ELF-1 (cell line): ENCODE measurements at regions not wholly inside any gene's neighbourhood (a gene's known extent, or its start where the extent isn't known, plus 50 kb on each side); places are given as distances from the start of the nearest gene placed in this dataset.
A peak's percentile ranks its signal among the peaks of the same experiment; 100 is the strongest.
"Not testable (repeated sequence)": the region's sequence is repeated elsewhere in the genome, so short reads cannot be mapped to it uniquely, and the experiment has no call there.

Experiments used
- DNase-seq: peaks from one replicate; pipeline ENCODE4 v3.0.0-alpha.2; 2016; ENCODE audit warnings: low read depth, low spot score

DNA sequence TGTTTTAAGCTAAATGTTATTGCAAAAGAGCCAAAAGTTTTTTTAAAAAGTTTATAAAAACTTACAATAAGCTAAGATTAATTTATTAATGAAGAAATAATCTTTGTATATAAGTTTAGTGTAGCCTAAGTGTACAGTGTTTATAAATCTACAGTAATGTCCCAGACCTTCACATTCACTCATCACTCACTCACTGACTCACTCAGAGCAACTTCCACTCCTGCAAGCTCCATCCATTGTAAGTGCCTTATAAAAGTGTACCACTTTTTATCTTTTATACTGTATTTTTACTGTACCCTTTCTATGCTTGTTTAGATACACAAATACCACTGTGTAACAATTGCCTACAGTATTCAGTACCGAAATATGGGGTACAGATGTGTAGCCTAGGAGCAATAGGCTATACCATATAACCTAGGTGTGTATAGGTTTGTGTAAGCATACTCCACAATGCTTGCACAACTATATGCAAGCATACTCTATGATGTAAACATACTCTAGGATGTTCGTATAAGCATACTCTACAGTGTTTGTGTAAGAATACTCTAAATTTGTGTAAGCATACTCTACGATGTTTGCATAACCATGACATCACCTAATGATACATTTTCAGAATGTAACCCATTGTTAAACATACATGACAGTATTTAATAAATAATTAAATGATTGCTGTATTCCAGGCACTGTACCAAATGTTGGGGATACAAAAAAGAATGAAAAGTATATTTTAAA, 953.0 kb downstream of the KCNA4 start:
- DNase-seq, result no peak

GRCh38 chr11:29061452-29061851, 953.3 kb downstream of the METTL15 start:
- no peak for DNase-seq

DNA sequence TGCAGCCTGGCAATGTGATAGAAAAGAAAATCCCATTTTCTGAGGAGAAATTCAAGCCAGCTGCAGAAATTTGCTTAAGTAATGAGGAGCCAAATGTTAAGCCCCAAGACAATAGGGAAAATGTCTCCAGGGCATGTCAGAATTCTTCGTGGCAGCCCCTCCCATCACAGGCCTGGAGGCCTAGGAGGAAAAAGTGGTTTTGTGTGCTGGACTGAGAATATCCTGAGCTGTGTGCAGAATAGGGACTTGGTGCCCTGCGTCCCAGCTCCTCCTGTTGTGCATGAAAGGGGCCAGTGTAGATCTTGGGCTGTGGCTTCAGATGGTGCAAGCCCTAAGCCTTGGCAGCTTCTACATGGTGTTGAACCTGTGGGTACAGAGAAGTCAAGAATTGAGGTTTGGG, 948.3 kb downstream of the METTL15 start:
- peak; percentile 0 for DNase-seq

- no peak for DNase-seq
Measured at GRCh38 chr11:29051935-29052334, 943.7 kb downstream of the METTL15 start.

GRCh38 chr11:29050962-29051361, 942.8 kb downstream of the METTL15 start:
- not testable (repeated sequence) for DNase-seq

DNA sequence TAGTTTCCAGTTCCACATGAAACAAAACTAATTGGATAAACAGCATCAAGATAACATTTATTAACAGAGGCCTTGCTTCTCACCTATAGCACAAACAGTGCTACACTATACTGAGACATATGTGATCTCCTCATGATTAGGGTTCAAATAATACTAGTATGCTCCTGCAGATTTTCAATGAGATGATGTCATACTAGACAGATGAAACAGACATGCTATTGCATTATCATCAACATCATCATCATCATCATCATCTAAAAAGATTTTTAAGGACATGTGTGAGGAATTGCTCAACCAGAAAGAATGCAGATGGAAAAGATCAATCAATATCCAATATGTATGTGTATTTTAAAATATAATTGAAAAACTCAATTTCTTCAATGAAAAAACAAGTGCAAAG, 932.3 kb downstream of the METTL15 start:
- no peak for DNase-seq

GRCh38 chr11:29032384-29033149, 924.4 kb downstream of the METTL15 start:
- DNase-seq, result no peak

- DNase-seq, result no peak
Measured at GRCh38 chr11:29029452-29029851, 921.3 kb downstream of the METTL15 start.

DNA sequence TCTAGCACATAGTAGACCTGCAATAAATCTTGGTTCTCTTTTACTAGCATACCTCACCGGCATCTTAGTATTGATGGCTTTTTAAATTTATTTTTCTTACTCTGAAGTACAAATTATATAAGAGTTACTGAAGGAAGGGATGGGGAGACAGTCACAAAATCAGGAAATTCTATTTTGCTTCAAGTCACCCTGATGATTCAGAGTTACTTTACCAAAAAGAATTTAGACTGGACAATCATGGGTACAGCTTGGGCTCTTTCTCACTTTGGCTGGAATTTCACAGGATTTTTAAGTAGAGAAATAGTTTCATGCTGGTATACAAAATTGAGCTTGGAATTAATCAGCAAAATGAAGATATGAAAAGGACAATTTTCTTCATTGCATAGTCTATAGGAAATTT, 919.2 kb downstream of the METTL15 start:
- DNase-seq, result no peak

- DNase-seq, result no peak
Measured at GRCh38 chr11:29026286-29026685, 918.1 kb downstream of the METTL15 start.

GRCh38 chr11:29025001-29025400, 916.8 kb downstream of the METTL15 start:
- DNase-seq, result no peak

DNA sequence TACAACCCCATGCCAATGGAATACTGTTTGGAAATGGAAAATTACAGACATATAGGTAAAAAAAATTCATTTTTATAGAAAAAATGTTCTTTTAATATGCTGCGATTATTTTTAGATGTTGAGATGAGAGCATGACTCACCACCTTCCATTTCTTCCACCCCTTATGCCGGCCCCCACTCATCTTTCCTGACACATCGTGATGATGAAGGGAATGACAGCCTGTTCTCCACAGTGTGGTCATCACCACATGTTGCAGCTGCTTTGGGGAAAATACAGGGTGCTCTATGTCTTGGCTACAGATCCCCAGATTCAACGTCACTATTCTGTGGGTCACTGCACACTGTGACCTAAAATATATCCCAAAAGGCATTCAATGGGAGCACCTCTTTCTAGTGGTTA, 916.2 kb downstream of the METTL15 start:
- no peak for DNase-seq

GRCh38 chr11:29023761-29024160, 915.6 kb downstream of the METTL15 start:
- DNase-seq, result no peak

DNA sequence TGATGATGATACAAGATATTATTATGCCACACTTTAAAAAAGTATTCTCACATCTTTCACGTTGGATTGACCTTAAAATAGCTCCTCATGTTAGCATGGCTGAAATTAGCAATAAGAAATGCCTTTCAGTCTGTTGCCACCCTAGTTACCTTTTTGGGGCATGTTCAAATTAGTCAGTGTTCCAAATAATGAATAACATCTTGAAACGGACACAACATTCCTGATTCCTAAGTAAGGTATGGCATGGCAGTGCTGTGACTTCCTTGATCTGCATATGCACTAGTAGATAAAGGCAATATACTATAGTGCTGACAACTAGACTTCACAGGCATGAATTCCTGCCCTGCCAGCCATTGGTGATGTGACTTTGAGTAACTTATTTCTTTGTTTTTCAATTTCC, 914.5 kb downstream of the METTL15 start:
- DNase-seq, result no peak

DNA sequence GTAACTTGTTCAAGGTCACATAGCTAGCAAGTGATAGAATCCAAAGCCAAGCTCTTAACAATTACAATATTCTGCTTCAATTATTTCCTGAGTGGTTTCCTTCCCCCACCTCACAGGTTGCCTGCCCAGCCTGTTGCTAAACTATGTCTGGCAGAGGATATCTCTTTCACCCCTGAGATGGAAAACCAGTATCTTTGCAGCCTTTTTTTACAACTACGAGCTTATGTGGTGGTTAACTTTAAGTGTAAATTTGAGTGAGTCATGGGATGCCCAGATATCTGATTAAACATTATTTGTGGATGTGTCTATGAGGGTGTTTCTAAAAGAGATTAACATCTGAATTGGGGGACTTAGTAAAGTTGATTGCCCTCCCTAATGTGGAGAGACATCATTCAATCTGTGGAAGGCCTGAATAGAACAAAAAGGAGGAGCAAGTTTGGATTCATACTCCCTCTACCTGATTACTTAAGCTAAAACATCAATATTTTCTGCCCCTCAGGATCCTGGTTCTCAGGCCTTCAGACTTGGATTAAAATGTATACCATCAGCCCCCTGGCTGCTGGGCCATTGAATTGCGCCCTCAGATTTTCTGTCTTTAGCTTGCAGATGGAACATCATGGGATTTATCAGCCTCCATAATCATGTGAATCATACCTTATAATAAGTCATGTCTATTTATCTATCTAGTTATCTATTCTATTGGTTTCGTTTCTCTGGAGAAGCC, 911.9 kb downstream of the METTL15 start:
- DNase-seq, result peak; percentile 3

DNA sequence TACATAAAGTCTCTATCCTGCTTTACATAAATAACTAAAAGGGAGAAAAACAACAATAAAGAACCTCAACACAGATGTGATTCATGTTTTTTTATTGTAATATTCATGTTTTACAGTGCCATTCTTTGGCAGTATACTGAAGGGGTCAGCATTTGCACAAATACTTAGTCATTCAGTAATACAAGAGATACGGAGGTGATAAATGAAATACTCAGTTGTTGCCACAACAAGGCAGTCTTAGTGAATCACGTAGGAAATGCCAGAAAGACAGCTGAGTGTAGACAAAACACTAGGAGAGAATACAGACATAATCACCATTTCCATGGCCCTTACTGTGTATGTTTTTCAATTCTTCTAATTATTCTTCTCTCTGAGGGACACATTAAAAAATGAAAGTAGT, 910.4 kb downstream of the METTL15 start:
- no peak for DNase-seq

GRCh38 chr11:29017941-29018340, 909.8 kb downstream of the METTL15 start:
- DNase-seq, result no peak

- no peak for DNase-seq
Measured at GRCh38 chr11:29012507-29012906, 904.3 kb downstream of the METTL15 start.

DNA sequence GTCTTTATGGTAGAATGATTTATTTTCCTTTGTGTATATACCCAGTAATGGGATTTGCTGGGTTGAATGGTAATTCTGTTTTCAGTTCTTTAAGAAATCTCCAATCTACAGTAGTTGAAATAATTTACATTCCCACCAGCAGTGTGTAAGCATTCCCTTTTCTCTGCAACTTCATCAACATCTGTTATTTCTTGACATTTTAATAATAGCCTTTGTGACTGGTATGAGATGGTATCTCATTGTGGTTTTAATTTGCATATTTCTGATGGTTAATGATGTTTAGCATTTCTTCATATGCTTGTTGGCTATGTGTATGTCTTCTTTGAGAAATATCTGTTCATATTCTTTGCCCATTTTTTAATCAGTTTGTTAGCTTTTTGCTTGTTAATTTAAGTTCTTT, 901.2 kb downstream of the METTL15 start:
- DNase-seq, result no peak

- DNase-seq, result no peak
Measured at GRCh38 chr11:29008481-29008880, 900.3 kb downstream of the METTL15 start.

DNA sequence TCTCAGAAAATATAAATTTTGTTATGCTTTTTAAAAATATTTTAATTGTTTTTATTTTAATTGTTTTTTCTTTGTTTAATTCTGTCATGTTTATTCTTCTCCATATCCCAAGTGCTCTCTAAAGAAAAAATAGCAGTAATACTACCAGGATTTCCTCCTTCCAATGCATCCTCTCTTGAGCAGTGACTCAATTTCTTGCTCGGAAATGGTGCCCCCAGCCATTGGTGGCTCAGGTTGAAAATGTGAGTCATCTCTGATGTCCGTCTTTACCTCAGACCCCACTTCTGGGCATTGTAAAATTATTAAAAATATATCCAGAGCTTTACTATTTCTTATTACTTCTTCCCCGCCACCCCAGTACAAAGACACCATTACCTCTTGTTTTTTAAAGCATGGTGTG, 898.5 kb downstream of the METTL15 start:
- no peak for DNase-seq

DNA sequence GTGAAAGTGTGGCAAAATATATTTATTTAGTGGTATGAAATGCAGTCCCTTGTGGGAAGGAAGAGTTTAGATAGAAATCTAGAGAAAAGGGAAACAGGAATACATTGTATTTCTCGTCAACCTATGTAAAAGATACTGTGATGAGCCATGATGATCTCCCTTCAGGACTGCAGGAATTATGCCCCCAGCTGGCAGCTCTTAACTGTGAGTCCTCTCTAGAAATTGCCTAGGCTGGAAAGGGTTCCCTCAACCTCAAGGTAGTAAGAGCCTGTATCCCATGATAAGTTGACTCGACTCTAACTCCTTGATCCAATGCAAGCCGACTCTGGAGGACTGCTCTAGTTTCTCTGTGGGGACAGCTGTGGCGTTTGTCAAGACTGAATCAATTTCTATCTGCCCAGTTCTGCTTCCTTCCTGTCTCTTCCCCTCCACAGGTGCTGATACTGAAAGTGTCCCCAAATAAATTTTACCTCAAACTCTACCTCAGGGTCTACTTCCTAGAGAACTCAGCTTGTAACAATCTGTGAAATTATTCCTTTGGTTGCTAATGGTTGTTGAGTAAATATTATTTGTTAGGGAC, 897.3 kb downstream of the METTL15 start:
- DNase-seq, result peak; percentile 1
